Sigmoid colon (tissue), 4 donors: ENCODE measurements at regions not wholly inside any gene's neighbourhood (a gene's known extent, or its start where the extent isn't known, plus 50 kb on each side); places are given as distances from the start of the nearest gene placed in this dataset.

Source experiments
- EP300 ChIP-seq, 4 donors: sonication (generic); formaldehyde crosslinking; IDR thresholded peaks; one replicate each; pipeline ENCODE4 v1.6.1; 2017; ENCODE audit warnings: antibody characterized with exemption in 4 of 4
- POLR2AphosphoS5 ChIP-seq, 4 donors: sonication (generic); formaldehyde crosslinking; IDR thresholded peaks; one replicate each; pipeline ENCODE4 v1.6.1; 2017; ENCODE audit warnings: antibody characterized with exemption in 4 of 4

GRCh38 chr3:148042663-148043445, 633.7 kb downstream of the ZIC1 start:
- TF ChIP-seq POLR2AphosphoS5 (IDR thresholded peaks at IDR 0.05): no peak
- TF ChIP-seq EP300 (IDR thresholded peaks at IDR 0.05): no peak
